ENCODE measurements at regions not wholly inside any gene's neighbourhood (a gene's known extent, or its start where the extent isn't known, plus 50 kb on each side); places are given as distances from the start of the nearest gene placed in this dataset.

GRCh38 chr4:184268584-184269160, 51.0 kb upstream of the ENPP6 start (continued):
- no peak for TF ChIP-seq DPF2 (IDR thresholded peaks at IDR 0.05)
- TF ChIP-seq CREB1 (IDR thresholded peaks at IDR 0.05; ENCODE audit: low read depth), result no peak
- no peak for TF ChIP-seq POLR2AphosphoS2 (IDR thresholded peaks at IDR 0.05; ENCODE audit: low read depth, low read length)
- no peak for TF ChIP-seq SPI1 (IDR thresholded peaks at IDR 0.05; ENCODE audit: borderline replicate concordance, insufficient read depth, low read depth, low read length)
- no peak for TF ChIP-seq BMI1 (IDR thresholded peaks at IDR 0.05; ENCODE audit: borderline replicate concordance)
- TF ChIP-seq KAT2A (conservative IDR thresholded peaks at IDR 0.05; ENCODE audit: control insufficient read depth, low read depth, low read length), result no peak
- TF ChIP-seq CBFB (IDR thresholded peaks at IDR 0.05; ENCODE audit: low read depth), result no peak
- TF ChIP-seq LARP7 (IDR thresholded peaks at IDR 0.05), result no peak
- TF ChIP-seq NFXL1 (IDR thresholded peaks at IDR 0.05; ENCODE audit: borderline replicate concordance), result no peak
- TF ChIP-seq RAD21 (IDR thresholded peaks at IDR 0.05; ENCODE audit: insufficient read depth, low read depth, low read length), result 0 out of 2 replicates have a peak, but pooled peaks have one; percentile 25
- TF ChIP-seq TCF7 (IDR thresholded peaks at IDR 0.05; ENCODE audit: borderline replicate concordance), result no peak
- TF ChIP-seq SMC3 (IDR thresholded peaks at IDR 0.05; ENCODE audit: borderline replicate concordance, low read length), result no peak; the same call in 1 of the 2 replicates
- no peak for TF ChIP-seq CHD2 (IDR thresholded peaks at IDR 0.05; ENCODE audit: borderline replicate concordance, low read depth, low read length)
- TF ChIP-seq FOXM1 (IDR thresholded peaks at IDR 0.05; ENCODE audit: low read depth, low read length), result no peak
